ENCODE measurements at regions not wholly inside any gene's neighbourhood (a gene's known extent, or its start where the extent isn't known, plus 50 kb on each side); places are given as distances from the start of the nearest gene placed in this dataset.

DNA sequence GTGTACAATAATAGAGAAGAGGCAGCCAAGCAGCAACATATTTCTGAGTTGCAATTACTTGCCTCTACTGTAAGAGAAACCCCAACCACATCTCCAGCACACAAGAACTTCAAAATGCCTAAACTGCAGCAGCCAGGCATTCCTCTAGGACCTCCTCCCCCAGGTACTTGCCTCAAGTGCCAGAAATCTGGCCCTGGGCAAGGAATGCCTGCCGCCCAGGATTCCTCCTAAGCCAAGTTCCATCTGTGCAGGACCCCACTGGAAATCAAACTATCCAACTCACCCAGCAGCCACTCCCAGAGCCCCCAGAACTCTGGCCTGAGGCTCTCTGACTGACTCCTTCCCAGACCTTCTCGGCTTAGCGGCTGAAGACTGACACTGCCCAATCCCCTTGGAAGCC lies 336.8 kb upstream of the RGMB start:
- no peak for DNase-seq (ENCODE audit: low spot score)
- TF ChIP-seq, protein P1, sequence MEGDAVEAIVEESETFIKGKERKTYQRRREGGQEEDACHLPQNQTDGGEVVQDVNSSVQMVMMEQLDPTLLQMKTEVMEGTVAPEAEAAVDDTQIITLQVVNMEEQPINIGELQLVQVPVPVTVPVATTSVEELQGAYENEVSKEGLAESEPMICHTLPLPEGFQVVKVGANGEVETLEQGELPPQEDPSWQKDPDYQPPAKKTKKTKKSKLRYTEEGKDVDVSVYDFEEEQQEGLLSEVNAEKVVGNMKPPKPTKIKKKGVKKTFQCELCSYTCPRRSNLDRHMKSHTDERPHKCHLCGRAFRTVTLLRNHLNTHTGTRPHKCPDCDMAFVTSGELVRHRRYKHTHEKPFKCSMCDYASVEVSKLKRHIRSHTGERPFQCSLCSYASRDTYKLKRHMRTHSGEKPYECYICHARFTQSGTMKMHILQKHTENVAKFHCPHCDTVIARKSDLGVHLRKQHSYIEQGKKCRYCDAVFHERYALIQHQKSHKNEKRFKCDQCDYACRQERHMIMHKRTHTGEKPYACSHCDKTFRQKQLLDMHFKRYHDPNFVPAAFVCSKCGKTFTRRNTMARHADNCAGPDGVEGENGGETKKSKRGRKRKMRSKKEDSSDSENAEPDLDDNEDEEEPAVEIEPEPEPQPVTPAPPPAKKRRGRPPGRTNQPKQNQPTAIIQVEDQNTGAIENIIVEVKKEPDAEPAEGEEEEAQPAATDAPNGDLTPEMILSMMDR (IDR thresholded peaks at IDR 0.05; ENCODE audit: extremely low read depth, insufficient read depth, missing control alignments): no peak
- in situ Hi-C loops (cut with MboI; ENCODE audit: low pct_unique_long_range_greater_than_20kb, low sequenced_read_pairs, unreplicated experiment): no loop called here

DNA sequence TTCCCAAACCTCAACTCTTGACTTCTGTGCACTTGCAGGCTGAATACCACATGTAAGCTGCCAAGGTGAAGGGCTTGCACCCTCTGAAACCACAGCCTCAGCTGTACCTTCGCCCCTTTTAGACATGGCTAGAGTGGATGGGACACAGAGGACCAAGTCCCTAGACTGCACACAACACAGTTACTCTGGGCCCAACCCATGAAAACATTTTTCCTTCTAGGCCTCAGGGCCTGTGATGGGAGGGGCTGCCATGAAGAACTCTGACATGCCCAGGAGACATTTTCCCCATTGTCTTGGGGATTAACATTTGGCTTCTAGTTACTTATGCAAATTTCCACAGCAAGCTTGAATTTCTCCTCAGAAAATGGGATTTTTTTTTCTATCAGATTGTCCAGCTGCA lies 331.0 kb upstream of the RGMB start:
- TF ChIP-seq, protein P1 (IDR thresholded peaks at IDR 0.05; ENCODE audit: extremely low read depth, insufficient read depth, missing control alignments): no peak
- no peak for DNase-seq (ENCODE audit: low spot score)
- in situ Hi-C loops (cut with MboI; ENCODE audit: low pct_unique_long_range_greater_than_20kb, low sequenced_read_pairs, unreplicated experiment): no loop called here

DNA sequence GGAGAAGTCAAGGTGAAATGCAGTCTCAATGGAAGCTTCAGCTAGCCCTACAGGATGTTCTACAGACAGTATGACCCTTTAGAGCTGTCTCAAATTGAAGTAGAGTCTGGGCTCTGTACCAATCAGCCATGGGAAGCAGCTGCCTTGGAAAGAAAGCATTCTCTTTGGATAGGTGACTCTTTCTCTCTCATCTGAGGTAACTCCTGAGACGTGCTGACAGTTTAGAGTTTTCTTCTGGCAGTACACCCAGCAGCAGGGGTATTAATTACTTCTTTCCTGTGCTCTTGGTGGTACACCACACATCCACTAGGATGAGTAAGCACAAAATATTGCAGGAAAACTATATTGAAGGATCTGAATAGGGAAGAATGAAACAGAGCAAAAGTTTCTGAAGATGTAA lies 329.6 kb upstream of the RGMB start:
- TF ChIP-seq, protein P1 (IDR thresholded peaks at IDR 0.05; ENCODE audit: extremely low read depth, insufficient read depth, missing control alignments): no peak
- no peak for DNase-seq (ENCODE audit: low spot score)
- in situ Hi-C loops (cut with MboI; ENCODE audit: low pct_unique_long_range_greater_than_20kb, low sequenced_read_pairs, unreplicated experiment): no loop called here

DNA sequence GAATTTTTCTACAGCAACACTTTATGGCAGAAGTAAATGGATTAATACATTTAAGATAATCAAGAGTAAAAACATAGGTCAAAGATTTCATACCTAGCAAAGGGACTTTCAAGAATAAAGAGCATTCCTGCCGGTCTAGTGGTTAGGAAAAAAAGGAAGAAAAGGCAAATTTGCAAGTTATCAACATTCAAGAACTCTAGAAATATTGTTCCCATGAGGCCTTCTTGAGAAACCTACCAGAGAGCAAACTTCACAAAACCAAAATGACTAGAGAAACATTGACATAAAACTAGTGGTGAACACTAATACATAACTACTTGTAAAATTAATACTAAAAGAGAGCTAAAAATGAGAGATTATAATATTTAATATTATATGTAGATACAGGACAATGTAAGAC lies 320.2 kb upstream of the RGMB start:
- DNase-seq (ENCODE audit: low spot score): no peak
- in situ Hi-C loops (cut with MboI; ENCODE audit: low pct_unique_long_range_greater_than_20kb, low sequenced_read_pairs, unreplicated experiment): no loop called here
- TF ChIP-seq, protein P1 (IDR thresholded peaks at IDR 0.05; ENCODE audit: extremely low read depth, insufficient read depth, missing control alignments): no peak

DNA sequence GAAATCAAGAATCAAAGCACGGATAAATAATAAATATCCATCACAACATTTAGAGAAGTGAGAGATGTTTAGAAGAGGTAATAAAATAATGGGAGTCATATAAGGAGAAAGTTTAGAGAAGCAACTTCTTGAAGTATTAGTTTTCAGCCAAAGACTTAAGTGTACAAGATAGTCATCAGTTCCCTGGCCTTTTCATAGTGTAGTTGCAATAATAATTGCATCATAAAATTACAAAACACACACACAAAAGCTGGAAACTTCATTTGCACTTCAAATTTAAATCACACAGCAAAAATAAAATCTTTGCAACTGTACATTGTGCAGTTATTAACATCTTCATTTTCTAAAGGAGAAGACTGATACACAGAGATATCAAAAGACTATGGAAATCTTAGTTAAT lies 319.1 kb upstream of the RGMB start:
- DNase-seq (ENCODE audit: low spot score): no peak
- TF ChIP-seq, protein P1 (IDR thresholded peaks at IDR 0.05; ENCODE audit: extremely low read depth, insufficient read depth, missing control alignments): no peak
- in situ Hi-C loops (cut with MboI; ENCODE audit: low pct_unique_long_range_greater_than_20kb, low sequenced_read_pairs, unreplicated experiment): no loop called here

DNA sequence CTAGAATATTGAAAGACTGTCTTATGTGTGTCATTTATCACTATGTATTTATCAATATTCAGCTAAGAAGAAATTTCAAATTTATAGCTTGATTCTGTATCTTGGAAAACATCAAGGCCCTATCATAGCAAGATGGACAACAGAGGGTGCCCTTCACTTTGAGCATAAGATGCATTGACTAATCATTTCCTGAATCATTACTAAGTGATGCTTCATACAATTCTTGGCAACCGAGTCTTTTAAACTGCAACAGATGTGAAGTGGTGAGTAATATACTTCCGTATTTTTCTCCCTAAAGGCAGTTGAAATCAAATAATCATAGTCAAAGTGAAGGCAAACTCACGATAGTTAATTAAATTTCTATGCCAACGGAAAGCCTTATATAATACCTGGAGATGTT lies 318.6 kb upstream of the RGMB start:
- no peak for DNase-seq (ENCODE audit: low spot score)
- TF ChIP-seq, protein P1 (IDR thresholded peaks at IDR 0.05; ENCODE audit: extremely low read depth, insufficient read depth, missing control alignments): no peak
- in situ Hi-C loops (cut with MboI; ENCODE audit: low pct_unique_long_range_greater_than_20kb, low sequenced_read_pairs, unreplicated experiment): no loop called here

DNA sequence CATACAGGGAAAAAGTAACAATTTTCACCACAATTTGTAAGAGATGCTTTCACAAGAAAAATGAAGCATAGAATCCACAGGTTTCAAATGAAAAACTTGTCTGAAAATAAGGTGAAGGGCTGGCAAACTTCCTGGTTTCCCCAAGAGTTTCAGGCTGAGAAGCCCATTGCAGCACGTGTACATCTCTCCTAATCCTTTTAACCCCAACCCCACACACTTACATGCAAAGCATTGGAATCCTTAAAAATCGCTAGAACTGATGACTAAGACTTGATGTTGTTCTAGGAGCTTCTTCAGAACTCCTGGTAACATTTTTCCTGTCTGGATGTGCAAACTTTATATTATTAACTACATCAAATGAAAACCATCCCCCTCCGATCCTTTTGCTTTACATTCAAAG lies 317.8 kb upstream of the RGMB start:
- in situ Hi-C loops (cut with MboI; ENCODE audit: low pct_unique_long_range_greater_than_20kb, low sequenced_read_pairs, unreplicated experiment): no loop called here
- no peak for DNase-seq (ENCODE audit: low spot score)
- TF ChIP-seq, protein P1 (IDR thresholded peaks at IDR 0.05; ENCODE audit: extremely low read depth, insufficient read depth, missing control alignments): no peak

Measured in GM13977 (cell line).